Testis (tissue), 2 donors: ENCODE measurements at regions not wholly inside any gene's neighbourhood (a gene's known extent, or its start where the extent isn't known, plus 50 kb on each side); places are given as distances from the start of the nearest gene placed in this dataset.
A peak's percentile ranks its signal among the peaks of the same experiment; 100 is the strongest.
"Not testable (repeated sequence)": the region's sequence is repeated elsewhere in the genome, so short reads cannot be mapped to it uniquely, and the experiment has no call there.

Experiments
- DNase-seq: peaks from one replicate; pipeline ENCODE4 v3.0.0-alpha.2; 2019
- H3K27ac ChIP-seq, 2 donors: fragments of 200-600 bp; sonication (generic); one replicate each; pipeline ENCODE4 v1.5.1; 2019
- H3K27me3 ChIP-seq: fragments of 200-600 bp; sonication (generic); one replicate; pipeline ENCODE4 v1.5.1; 2019
- H3K36me3 ChIP-seq: fragments of 200-600 bp; sonication (generic); one replicate; pipeline ENCODE4 v1.5.1; 2017; ENCODE audit warnings: low read depth; ENCODE audit errors: missing control alignments
- H3K4me1 ChIP-seq: fragments of 200-600 bp; sonication (generic); one replicate; pipeline ENCODE4 v1.5.1; 2019
- H3K4me3 ChIP-seq, 2 donors: fragments of 200-600 bp; sonication (generic); one replicate each; pipeline ENCODE4 v1.5.1; 2017 to 2019
- H3K9me3 ChIP-seq: fragments of 200-600 bp; sonication (generic); one replicate; pipeline ENCODE4 v1.5.1; 2017
- CTCF ChIP-seq, 3 experiments: fragments of 450-650 bp in 2 of 3; fragments of 200-600 bp in 1 of 3; sonication (generic) in 1 of 3; IDR thresholded peaks; one replicate each; pipeline ENCODE4 v1.5.1; 2016 to 2019; ENCODE audit warnings: antibody characterized with exemption in 3 of 3, mild to moderate bottlenecking in 2 of 3, moderate library complexity in 1 of 3
- POLR2A ChIP-seq: fragments of 450-650 bp; IDR thresholded peaks from one replicate; pipeline ENCODE4 v1.6.1; 2017; ENCODE audit warnings: antibody characterized with exemption, mild to moderate bottlenecking, moderate library complexity
- WGBS, 2 donors: methylation state at CpG; one replicate each; pipeline ENCODE4 v1.1.5; 2018; 5-methylcytosine and 5-hydroxymethylcytosine counted together
- intact Hi-C: fragments of 100-400 bp; cut with DNase I; formaldehyde crosslinking; loops from one replicate; pipeline ENCODE4 v1.15.1; 2023; ENCODE audit warnings: low total_unique reads

GRCh38 chr10:8835453-8836167, 781.1 kb downstream of the GATA3 start:
- Histone ChIP-seq H3K9me3 (no peaks in the 10 kb centered on the region), H3K4me3 (no peak overlapping the region), H3K27me3 (no peaks in the 10 kb centered on the region), H3K36me3 (no peaks in the 10 kb centered on the region), H3K27ac (no peak overlapping the region), H3K4me1 (no peaks in the 10 kb centered on the region)
- intact Hi-C loops, result no loop called here
- TF ChIP-seq POLR2A, result no peak
- no peak for TF ChIP-seq CTCF (IDR thresholded peaks at IDR 0.05)
- 73 to 91% methylated on average over 5 of the region's 5 CpGs for WGBS, 2 donors
- no peak for DNase-seq

- intact Hi-C loops, result no loop called here
- TF ChIP-seq POLR2A (no peak), CTCF (IDR thresholded peaks at IDR 0.05) (no peak)
- DNase-seq, result no peak
- Histone ChIP-seq H3K4me1 (no peaks in the 10 kb centered on the region), H3K4me3 (no peak overlapping the region), H3K27ac (no peak overlapping the region), H3K27me3 (no peaks in the 10 kb centered on the region), H3K9me3 (no peaks in the 10 kb centered on the region), H3K36me3 (no peaks in the 10 kb centered on the region)
- 53 to 61% methylated on average over 5 of the region's 5 CpGs for WGBS, 2 donors
These were observed 785.9 kb downstream of the GATA3 start for GRCh38 chr10:8840356-8840755.

GRCh38 chr10:8844141-8844540, 789.7 kb downstream of the GATA3 start:
- intact Hi-C loops, result no loop called here
- Histone ChIP-seq H3K9me3 (no peaks in the 10 kb centered on the region), H3K27me3 (no peaks in the 10 kb centered on the region), H3K4me1 (no peaks in the 10 kb centered on the region), H3K4me3 (no peak overlapping the region), H3K36me3 (no peaks in the 10 kb centered on the region), H3K27ac (no peak overlapping the region)
- DNase-seq, result no peak
- TF ChIP-seq CTCF (IDR thresholded peaks at IDR 0.05) (no peak), POLR2A (no peak)

GRCh38 chr10:8852546-8852945, 798.1 kb downstream of the GATA3 start:
- DNase-seq, result no peak
- Histone ChIP-seq H3K4me1 (no peaks in the 10 kb centered on the region), H3K9me3 (no peaks in the 10 kb centered on the region), H3K4me3 (no peak overlapping the region), H3K27me3 (no peaks in the 10 kb centered on the region), H3K27ac (no peak overlapping the region), H3K36me3 (no peaks in the 10 kb centered on the region)
- 59 to 71% methylated on average over 3 of the region's 3 CpGs for WGBS, 2 donors
- TF ChIP-seq POLR2A (no peak), CTCF (IDR thresholded peaks at IDR 0.05) (no peak)
- intact Hi-C loops, result no loop called here

- WGBS, 2 donors, result 79 to 90% methylated on average over 7 of the region's 7 CpGs
- intact Hi-C loops, result no loop called here
These were observed 798.6 kb downstream of the GATA3 start for GRCh38 chr10:8853048-8853447.

GRCh38 chr10:8868924-8869323, 814.4 kb downstream of the GATA3 start:
- H3K27me3 ChIP-seq, DNase-seq, H3K4me1 ChIP-seq, H3K36me3 ChIP-seq, H3K9me3 ChIP-seq, intact Hi-C loops, H3K27ac ChIP-seq: not testable (repeated sequence)
- WGBS, 2 donors, result 86% methylated on average over 16 of the region's 29 CpGs; no CpG with 5 or more reads in 1 of the 2 donors
- peak overlapping the region in 1 of 2 donors; percentile 32 for H3K4me3 ChIP-seq

More at GRCh38 chr10:8853048-8853447, 798.6 kb downstream of the GATA3 start:
- Histone ChIP-seq H3K27ac (no peak overlapping the region), H3K4me1 (no peaks in the 10 kb centered on the region), H3K9me3 (no peaks in the 10 kb centered on the region), H3K4me3 (no peak overlapping the region), H3K27me3 (no peaks in the 10 kb centered on the region), H3K36me3 (no peaks in the 10 kb centered on the region)
- no peak for DNase-seq
- no peak for TF ChIP-seq CTCF (IDR thresholded peaks at IDR 0.05)
- no peak for TF ChIP-seq POLR2A
